CD4-positive, alpha-beta T cell treated with Interleukin-2 at 100 ng/mL for 4 hours (primary cell): ENCODE measurements at regions not wholly inside any gene's neighbourhood (a gene's known extent, or its start where the extent isn't known, plus 50 kb on each side); places are given as distances from the start of the nearest gene placed in this dataset.

ENCODE experiments used
- DNase-seq: peaks from one replicate; pipeline ENCODE4 v3.0.0-alpha.2; 2020; ENCODE audit warnings: low spot score

DNA sequence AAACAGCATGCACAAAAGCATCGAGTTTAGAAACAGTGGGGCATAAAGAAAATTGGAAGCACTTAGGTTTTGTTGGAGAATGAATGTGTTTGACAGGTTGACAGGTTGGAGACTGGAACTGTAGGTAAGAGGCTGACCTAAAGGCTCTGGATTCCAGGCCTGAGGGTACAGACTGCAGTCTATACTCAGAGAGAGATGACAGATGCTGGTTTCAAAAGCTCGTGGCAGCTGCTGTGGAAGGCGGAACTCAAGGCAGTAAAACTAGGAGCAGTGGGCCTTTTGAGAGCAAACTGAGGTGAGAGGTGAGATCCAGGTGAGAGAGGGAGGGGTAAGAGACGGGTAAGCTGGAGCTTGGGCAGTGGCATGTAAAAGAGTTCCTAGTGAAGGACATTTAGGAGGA is 415.2 kb downstream of the TRIML1 start:
- no peak for DNase-seq

DNA sequence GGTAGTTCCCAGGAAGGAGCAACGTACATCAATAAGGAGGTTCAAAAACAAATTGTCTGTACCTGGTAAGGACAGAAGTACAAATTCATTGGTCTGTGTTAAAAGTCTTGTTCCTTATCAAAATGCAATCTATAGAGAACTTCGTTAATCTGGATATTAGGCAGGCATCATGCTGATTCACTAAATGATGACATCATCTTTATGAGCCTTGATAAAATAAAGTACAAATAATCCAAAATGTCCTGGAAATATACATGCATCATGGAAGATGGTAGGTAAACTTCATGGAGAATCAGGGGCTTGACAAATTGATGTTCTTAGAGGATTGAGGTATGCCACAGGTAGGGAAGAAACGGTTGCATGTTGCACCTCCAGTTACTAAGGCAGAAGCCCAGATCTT is 433.9 kb downstream of the TRIML1 start:
- DNase-seq = no peak

DNA sequence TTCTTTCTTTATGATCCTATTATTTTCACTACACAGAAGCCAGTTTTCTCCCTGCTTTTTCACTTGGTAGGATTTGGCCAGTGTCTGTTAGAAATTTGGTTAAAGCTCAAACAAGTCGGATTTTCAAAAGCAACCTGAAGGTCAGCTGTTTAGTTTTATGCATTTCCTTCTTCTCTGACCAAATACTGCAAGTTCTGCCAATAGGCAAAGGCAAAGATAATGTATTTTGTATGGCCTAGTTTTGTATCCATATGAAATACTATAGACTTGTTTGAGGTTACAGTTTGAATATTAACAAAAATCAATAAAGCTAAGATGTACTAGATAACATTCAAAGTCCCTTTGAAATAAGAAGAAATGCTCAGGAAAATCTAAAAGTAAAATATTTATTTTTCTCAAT is 439.4 kb downstream of the TRIML1 start:
- no peak for DNase-seq

DNA sequence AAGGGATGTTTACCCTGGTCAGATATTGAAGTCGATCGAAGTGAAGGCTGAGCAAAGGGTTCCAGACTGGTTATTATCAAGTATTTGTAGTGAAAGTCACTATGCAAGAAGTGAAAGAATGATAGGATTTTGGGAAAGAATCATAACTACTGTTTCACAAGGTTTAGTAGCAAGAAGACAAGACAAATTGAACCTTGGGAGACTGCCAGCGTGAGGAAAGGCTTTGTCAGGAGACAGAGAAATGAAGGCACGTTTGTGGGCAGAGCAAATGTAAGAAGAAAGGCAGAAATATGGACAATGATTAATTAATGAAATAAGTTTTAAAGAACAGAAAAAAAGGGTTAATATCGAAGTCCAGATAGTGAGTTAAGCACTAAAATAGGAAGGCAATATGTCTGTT is 456.8 kb downstream of the TRIML1 start:
- no peak for DNase-seq

DNA sequence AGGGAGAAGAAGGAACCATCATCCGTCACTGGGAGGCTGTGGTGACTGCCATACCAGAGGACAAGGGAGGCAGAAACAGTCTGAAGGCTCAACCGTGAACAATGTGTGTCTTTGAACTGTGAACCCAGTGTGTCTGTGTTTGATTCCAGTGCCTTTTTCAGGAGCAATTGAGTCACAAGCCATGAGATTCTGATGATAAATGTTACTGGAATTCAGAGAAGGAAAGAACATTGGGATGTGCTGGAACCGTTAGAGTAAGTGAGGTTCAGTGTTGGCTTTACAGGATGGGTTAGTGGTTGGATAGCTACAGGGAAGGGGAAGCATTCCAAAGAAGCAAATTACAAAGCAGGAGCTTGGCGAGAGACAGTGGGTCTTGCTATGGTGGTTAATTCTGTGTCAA is 464.4 kb downstream of the TRIML1 start:
- DNase-seq = no peak

DNA sequence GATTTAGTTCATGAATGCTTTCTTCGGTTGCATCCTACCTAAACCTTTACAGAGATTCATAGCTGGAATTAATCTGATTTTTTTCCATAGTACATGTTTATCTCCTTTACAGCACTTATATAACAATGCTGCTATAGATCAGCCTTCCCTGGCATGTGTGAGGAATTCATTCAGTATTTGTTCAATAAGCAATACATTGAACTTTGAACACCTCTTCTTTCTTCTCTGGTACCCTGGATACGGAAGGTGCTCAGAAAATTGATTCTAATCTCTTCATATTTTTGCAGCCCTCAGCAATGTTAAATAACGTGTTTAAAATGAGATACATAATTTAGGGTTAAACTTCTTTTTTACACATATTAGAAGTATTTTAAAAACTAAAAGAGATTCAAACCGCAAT is 467.4 kb downstream of the TRIML1 start:
- no peak for DNase-seq

DNA sequence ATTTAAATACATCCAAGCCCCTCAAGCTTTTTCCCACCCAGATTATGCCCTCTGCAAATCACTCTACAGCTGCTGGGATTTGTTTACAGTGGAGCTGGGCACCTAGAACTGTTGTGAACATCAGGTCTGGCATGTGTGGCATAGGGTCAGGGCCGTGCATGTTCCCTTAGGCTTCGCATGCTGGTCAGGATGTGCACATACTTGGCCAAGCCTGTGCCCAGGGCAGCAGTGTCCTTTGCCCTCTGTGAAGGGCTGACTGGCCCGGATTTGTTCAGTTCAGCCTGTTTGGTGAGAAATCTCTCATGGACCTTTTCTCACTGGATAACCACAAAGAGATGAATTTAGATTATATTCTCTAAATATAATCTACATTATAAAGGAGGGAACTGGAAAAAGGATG is 471.9 kb downstream of the TRIML1 start:
- no peak for DNase-seq

DNA sequence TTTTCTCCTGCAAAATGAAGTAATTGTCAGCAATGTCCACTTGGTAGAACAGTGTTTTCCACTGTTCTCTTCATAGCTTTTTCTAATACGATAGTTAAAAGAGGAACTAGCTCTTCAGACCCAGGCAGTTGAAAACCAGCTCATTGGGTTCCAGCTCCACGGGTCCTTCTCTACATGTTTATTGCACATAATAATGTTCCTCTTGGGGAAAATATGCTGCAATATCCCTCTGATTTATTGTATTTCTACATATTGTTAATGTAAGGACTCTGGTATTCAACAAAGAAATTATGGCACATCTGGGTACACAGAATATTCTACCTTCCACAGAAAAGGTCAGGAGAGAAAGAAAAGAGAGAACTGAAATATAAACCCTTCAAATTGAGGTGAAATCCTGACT is 473.4 kb downstream of the TRIML1 start:
- no peak for DNase-seq

DNA sequence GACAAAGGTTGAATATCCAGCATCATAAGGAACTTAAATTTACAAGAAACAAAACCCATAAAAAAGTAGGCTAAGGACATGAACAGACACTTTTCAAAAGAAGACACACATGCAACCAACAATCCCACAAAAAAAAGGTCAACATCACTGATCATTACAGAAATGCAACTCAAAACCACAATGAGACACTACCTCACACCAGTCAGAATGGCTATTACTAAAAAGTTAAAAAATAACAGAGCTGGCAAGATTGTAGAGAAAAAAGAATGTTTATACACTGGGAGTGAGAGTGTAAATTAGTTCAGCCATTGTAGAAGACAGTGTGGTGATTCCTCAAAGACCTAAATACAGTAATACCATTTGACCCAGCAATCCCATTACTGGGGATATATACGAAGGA is 474.7 kb downstream of the TRIML1 start:
- no peak for DNase-seq

DNA sequence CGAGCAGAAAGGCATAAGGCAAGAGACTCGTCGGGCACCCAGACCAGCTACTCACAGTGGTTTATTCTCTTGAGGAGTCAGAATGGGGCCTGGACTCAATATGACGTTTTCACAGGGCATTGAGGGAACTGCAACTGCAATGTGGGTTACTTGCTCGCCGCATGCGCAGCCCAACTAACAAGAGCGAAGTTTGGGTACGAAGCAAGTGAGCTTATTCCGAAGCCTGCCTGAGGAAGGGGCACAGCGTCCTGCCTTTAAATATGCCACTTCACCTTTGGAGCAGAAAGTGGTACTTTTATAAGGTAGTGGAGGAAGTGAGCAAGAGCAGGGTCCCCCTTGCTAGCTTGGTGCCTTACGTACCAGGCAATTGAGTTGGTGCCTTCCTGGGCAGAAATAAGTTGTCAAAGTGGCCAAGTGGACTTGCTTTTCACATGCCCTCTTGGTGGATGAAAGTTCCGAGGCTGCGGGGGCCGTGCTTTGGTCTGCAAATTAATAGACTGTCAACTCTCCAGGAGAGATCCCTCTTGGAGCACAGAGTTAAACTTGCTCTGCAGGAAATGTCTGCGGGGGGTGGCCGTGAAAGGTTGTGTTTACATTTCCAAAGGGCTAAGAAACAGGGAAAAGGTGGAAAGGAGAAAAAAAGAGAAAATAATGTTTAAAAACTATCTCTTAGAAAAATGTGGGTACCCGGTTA is 480.4 kb downstream of the TRIML1 start:
- DNase-seq = no peak

DNA sequence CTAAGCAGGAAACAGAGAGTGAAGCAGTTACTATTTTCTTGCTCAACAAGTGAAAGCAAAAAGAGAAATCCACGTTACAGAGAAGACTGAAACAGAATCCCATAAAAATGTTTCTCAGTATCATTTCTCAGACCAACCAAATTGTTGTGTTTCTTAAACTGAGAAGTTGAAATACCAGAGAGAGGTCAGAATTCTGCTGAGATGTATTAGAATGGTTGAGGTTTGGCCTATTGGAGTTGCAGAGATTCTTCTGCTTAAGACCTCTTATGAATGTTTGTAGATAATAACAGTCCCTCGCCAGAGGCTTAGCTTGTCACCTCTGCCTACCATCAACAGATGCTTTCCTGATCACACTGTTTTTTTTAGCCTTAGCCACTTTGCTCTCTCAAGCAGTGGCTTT is 481.4 kb downstream of the TRIML1 start:
- no peak for DNase-seq

DNA sequence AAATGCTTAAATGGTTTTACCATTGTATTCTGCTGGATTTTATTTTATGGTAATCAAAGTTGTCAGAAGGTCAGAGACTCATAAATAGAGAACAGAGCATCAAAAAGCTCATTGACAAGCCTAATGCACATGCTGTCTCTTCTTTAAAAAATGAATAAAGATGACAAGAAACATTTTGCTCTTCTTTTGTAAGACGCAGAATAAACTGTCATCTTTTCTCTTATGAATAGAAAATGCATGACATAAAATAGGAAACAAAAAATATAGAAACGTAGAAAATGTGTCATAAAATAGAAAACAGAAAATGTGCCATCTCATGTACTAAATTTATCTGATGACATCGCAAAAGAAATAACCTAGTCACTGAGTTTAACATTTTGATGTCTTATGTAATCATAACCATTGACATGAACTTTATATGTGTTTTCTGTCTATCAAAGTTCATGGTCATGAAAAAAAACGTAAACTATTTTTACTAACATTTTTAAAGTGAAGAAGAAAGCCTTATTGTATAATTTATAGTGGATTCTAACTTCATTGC is 484.1 kb downstream of the TRIML1 start:
- DNase-seq = no peak

DNA sequence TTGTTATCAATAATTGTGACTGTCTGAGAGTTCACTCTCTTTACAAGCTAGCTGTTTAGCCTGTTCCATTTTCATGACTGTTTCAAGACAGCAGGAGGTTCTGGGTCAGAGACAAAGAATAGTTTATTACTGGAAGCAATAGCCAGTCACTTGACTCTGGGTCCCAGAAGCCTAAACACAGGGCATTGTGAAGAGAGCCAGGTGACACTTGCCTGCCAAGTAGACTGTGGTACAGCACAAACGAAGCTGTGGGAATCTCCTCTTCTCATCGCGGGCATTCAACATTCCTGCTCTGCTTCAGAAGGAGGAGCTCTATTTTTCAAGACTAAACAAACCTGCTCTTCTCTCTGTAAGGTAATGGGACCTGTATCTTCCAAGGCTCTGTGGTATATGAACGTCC is 485.1 kb downstream of the TRIML1 start:
- no peak for DNase-seq

DNA sequence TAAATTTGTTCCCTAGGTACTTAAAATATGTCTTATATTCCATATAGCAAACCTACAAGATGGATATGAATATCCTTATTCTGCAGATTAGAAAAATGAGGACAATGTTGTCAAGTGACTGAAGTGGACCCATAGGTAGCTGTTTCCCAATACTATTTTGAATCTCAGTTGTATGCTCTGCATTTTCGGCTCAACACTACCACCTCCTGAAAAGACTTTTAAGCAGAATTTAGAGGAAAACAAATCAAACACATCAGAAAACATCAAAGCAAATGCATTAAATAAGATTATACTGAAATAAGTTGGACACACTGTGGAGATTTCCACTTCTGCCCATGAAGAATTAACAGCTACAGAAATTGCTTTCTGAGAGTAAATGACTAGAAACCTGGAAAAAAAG is 488.7 kb downstream of the TRIML1 start:
- DNase-seq = no peak

DNA sequence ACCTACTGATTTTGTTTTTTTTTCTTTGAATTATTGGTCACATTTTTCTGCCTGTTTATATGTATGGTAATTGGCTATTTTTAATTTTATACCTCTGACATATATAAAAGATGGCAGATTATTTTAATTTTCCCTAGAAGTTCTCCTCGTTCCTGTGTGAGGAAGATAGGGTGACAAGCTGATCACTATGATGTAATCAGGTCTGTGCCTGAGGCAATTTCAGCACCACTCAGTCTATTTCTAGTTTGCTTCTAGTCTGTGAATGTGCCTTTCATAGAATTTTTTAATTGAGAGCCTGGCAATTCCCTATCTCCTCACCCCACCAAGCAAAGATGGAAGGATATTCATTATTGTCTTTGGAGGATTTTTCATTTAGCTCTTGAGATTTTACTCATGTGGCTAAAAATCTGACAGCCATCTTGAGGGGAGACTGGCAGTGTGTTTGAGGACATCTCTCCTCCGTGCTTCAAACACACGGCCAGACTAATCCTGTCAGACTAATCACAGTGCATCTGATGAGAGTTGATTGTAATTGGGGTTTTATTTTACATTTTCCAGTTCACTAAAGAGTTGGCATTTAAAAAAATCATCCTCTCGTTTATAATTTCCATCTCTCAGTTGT is 500.3 kb downstream of the TRIML1 start:
- DNase-seq = no peak

DNA sequence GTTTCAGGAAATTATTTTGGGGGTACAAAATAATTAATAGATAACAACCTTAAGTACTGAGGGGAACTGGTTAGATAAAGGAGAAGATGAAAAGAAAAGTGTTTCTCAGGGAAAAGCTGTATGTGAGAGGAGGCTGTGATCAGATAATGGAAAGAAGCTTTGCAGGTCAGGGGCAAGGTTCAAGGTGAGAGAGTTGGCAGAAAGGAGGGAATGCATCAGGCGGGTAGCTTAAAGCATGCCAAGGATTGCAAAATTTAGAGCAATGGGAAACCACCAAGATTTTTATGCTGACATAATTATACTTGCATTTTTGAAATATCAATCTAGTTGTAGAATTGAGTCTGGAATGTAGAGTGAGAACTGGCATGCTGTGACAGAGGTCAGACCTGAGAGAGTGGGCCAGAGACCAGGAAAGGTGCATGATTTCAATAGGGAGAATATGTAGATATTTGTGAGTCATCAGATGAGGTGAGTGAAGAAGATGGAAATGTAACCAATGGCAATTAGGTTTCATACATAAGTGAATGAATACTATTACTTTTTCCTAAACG is 508.7 kb downstream of the TRIML1 start:
- DNase-seq = no peak

DNA sequence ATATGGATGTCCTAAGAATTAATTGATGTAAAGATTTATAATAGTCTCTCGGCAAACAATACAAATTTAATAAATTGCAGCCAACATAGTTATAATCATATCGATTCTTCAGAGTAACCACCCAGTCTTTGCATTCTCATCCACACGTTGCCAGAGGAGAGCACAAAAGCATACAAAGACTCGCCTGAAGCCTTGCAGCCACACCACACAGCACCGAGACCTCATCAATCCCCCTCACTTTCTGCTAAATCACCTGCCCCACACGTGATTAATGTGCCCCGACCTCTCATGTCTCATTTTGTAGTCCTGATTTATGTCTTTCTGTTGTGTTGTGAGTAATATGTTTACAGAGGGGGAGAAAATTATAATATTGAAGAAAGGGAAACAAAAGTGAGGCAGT is 510.4 kb downstream of the TRIML1 start:
- DNase-seq = no peak

DNA sequence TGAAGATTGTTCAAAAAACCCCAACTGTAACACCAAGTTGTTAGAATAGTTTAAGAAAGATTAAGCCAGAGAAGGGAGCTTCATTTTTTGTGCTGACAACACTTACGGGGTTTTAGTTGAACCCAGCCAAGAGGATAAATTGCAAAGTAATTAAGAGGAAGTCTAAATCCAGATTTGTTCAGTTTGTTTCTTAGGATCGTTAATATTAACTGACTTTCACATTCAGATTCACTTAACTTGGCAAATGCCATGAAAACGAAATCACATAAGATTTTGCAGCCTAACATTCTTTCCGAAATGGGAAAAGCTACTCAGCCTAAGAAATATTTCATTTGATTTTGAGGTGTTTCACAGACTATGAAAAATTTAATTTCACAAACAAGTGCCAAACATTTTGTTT is 511.3 kb downstream of the TRIML1 start:
- DNase-seq = no peak

DNA sequence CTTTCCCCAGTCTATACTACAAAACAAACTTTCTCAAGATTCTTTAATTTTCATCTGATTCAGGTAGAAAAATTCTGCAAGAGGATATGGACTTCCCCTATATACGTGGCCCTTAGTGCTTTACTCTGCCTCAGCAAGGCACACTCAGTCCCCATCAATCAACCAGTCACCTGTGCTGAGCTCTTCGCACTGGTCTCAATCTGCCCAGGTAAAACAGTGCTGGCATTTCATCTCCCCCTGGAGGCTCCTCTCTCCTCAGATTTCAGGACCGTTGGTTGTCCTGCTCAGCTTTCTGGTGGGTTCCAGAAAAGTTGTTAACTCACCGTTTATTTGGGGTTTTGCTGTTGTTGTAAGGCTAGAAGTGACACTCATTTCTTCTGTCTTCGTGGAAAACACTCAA is 518.1 kb downstream of the TRIML1 start:
- no peak for DNase-seq

DNA sequence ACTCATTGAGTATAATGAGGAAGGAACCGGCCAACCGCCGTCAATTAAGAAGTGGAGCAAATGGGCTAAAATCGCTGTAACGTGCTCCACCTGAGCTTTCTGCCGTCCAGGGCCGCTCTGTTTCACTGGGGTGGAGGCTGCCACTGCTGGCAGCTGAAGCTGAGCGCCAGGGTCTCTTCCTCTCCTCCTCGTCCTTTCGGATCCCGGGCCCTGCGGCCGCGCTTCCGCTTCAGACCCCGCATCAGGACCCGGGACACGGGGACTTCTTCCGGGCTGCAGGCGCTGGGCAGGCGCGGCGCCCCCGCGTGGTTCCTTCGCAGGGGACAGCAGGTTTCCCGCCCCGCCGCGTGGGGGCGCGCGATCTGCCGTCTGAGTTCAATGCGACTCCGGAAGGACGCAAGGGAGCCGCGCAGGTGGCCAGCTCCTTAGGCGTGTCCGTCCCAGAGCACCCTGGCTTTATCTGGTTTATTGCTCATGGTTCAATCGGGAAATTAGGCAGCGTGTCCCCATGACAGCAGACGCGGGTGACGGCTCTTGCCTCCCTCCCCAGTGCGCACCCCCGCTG is 519.8 kb downstream of the TRIML1 start:
- DNase-seq = no peak

DNA sequence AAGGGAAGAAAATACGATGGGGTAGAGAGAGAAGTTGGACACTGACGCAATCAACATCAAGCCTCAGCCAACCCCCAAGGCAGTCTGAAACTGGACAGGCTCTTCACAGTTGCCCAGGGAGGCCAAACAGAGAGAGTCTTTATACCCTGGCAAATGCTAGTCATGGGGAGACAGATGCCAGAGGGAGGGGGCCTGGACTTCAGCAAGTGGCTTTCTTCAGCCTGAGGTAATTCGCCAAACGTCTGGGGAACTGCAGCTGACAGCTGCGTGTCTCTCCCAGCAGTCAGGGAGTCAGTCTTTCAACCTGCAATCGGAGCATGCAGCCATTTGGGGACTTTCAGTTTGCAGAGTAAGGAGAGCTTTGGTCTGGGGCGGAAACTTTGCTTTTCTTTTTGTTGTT is 521.6 kb downstream of the TRIML1 start:
- DNase-seq = no peak

DNA sequence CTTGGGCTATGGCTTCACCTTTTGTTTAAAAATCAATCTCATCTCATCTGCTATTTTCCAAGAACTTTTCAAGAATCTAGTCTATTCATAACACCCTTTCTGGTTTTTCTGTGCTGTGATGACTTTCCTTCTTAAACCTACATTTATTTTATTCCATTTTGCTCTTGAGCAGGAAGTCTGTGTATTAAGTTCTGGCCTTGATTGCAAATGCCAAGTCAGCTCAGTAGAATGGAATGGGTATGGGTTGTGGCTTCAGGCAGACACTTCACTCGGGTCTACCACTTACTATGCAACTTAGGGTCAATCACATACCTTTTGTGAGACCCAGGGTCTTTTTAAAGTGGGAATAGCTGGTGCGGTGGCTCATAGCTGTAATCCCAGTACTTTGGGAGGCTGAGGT is 522.3 kb downstream of the TRIML1 start:
- no peak for DNase-seq

DNA sequence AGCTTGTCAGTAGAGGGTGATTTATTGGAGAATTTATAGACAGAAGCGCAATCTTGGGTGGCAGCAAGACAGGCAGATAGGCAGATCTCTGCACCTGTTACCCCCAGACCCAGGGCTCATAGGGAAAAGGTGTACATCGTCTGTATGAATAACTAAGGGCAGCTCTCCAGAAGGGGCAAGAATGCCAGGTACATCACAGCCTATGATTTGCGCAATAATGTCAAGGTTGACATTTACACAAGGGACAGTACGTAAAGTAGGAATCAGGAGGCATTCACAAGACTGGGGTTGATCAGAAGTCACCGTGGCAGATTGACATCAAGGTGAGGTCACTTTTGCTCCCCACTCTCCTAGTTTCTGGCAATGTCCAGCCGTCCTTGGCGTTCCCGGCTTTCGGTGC is 524.1 kb downstream of the TRIML1 start:
- DNase-seq = no peak
